K562 (cell line): ENCODE measurements at regions not wholly inside any gene's neighbourhood (a gene's known extent, or its start where the extent isn't known, plus 50 kb on each side); places are given as distances from the start of the nearest gene placed in this dataset.

ENCODE experiments used
- ATAC-seq: fragments of 200-7000 bp; cut with Tn5 transposase; 3 replicates; pipeline ENCODE4 v1.9.1; 2020; ENCODE audit warnings: moderate library complexity
- BruUV-seq: library from RNA; stranded (reverse); fragments of 400-500 nt; replicated peaks from 2 replicates; lab custom pipeline; 2021; lab: Mats Ljungman, UMichigan
- CTCF ChIA-PET: fragments of 300-600 bp; formaldehyde crosslinking; extraction: SDS; loops from one replicate; lab custom pipeline; 2021; ENCODE audit warnings: low intra/inter-chr PET ratio; lab: Yijun Ruan, JAX
- POLR2A ChIA-PET: fragments of 300-600, 350-650 bp; sonication (Branson Sonifier 250); formaldehyde crosslinking; extraction: SDS; loops from one replicate; lab custom pipeline; 2021; ENCODE audit warnings: antibody characterized with exemption, inconsistent platforms; lab: Yijun Ruan, JAX
- DNase-seq, 4 experiments: peaks; one replicate each; pipeline versions ENCODE4 v3.0.0 to v3.0.0-alpha.2; 2011 to 2018; ENCODE audit warnings: low spot score in 3 of 4, mixed read lengths in 3 of 4; ENCODE audit errors: extremely low read depth in 1 of 4
- FAIRE-seq: peaks from 2 replicates; lab custom pipeline; 2011; peaks lifted over from hg19 to GRCh38; lab: Jason Lieb, UNC
- H2AFZ ChIP-seq: 2 replicates; pipeline ENCODE4 v1.6.0; 2011; ENCODE audit warnings: low read depth, low read length, control low read depth, inconsistent platforms
- H3K27ac ChIP-seq: fragments of 200-600 bp; 3 replicates; pipeline ENCODE4 v1.8.0; 2011; ENCODE audit warnings: low read depth, mild to moderate bottlenecking, control low read depth, inconsistent platforms, low read length, moderate library complexity, mixed read lengths; ENCODE audit errors: extremely low read depth
- H3K27me3 ChIP-seq, 2 experiments: fragments of 300-600 bp in 1 of 2; 2 replicates in 1 of 2; 3 replicates in 1 of 2; pipeline versions ENCODE4 v1.6.0 to v1.8.0; 2011; ENCODE audit warnings: inconsistent platforms in 2 of 2, low read length in 2 of 2, mild to moderate bottlenecking in 1 of 2, mixed read lengths in 1 of 2, moderate library complexity in 1 of 2; ENCODE audit not compliant: control insufficient read depth in 2 of 2, insufficient read depth in 2 of 2
- H3K36me3 ChIP-seq: fragments of 300-600 bp; 3 replicates; pipeline ENCODE4 v1.8.0; 2011; ENCODE audit warnings: mild to moderate bottlenecking, low read length, inconsistent platforms; ENCODE audit not compliant: control insufficient read depth, insufficient read depth
- H3K4me1 ChIP-seq, 2 experiments: fragments of 200-600 bp in 1 of 2; replicated peaks in 1 of 2; 2 replicates in 1 of 2; 3 replicates in 1 of 2; pipeline versions ENCODE4 v1.5.1 to v1.8.0; 2011; ENCODE audit warnings: inconsistent platforms in 2 of 2, low read length in 2 of 2, mild to moderate bottlenecking in 1 of 2, mixed read lengths in 1 of 2, moderate library complexity in 1 of 2; ENCODE audit not compliant: control insufficient read depth in 2 of 2, insufficient read depth in 2 of 2
- H3K4me2 ChIP-seq: 2 replicates; pipeline ENCODE4 v1.6.1; 2011; ENCODE audit warnings: low read length, control low read depth, inconsistent platforms, mixed read lengths; ENCODE audit not compliant: insufficient read depth
- H3K4me3 ChIP-seq: fragments of 200-600 bp; sonication (generic), shearing (Covaris generic); 2 replicates; pipeline ENCODE4 v1.5.1; 2016; ENCODE audit warnings: control low read depth, inconsistent platforms
- H3K79me2 ChIP-seq: fragments of 200-600 bp; 3 replicates; pipeline ENCODE4 v1.8.0; 2011; ENCODE audit warnings: low read length, inconsistent platforms; ENCODE audit not compliant: control insufficient read depth, insufficient read depth
- H3K9ac ChIP-seq, 2 experiments: 2 replicates each; pipeline versions ENCODE4 v1.6.0 to v1.6.1; 2011; ENCODE audit warnings: low read depth in 2 of 2, low read length in 2 of 2, control low read depth in 1 of 2, inconsistent platforms in 1 of 2, mild to moderate bottlenecking in 1 of 2, mixed read lengths in 1 of 2; ENCODE audit not compliant: insufficient read depth in 1 of 2
- H3K9me1 ChIP-seq: one replicate; pipeline ENCODE4 v1.6.0; 2011; ENCODE audit warnings: inconsistent platforms, mild to moderate bottlenecking, low read length, moderate library complexity; ENCODE audit not compliant: control insufficient read depth, insufficient read depth
- H3K9me3 ChIP-seq: replicated peaks from 2 replicates; pipeline ENCODE4 v1.5.1; 2011; ENCODE audit warnings: low read depth, low read length, inconsistent platforms; ENCODE audit not compliant: control insufficient read depth, insufficient read depth
- H4K20me1 ChIP-seq: replicated peaks from 2 replicates; pipeline ENCODE4 v1.6.1; 2011; ENCODE audit warnings: low read length, inconsistent platforms, mixed read lengths; ENCODE audit not compliant: control insufficient read depth, insufficient read depth
- BDP1 ChIP-seq: IDR thresholded peaks from 3 replicates; pipeline ENCODE4 v1.6.1; 2011; ENCODE audit not compliant: insufficient read length, insufficient read depth
- BRCA1 ChIP-seq, 2 experiments: fragments of 450-650 bp in 1 of 2; sonication (generic) in 1 of 2; formaldehyde crosslinking in 1 of 2; IDR thresholded peaks; 2 replicates each; pipeline versions ENCODE4 v1.5.0 to v1.6.1; 2017 to 2020; ENCODE audit warnings: mild to moderate bottlenecking in 1 of 2, missing genetic modification reagents in 1 of 2
- CEBPG ChIP-seq, 3 experiments: fragments of 200-800 bp in 1 of 3; sonication (Bioruptor generic) in 1 of 3; sonication (generic) in 1 of 3; formaldehyde crosslinking in 1 of 3; IDR thresholded peaks in 2 of 3; conservative IDR thresholded peaks in 1 of 3; 2 replicates each; pipeline versions ENCODE4 v1.6.1 to v1.8.0; 2016 to 2022; ENCODE audit warnings: missing compliant biosample characterization in 2 of 3, missing genetic modification characterization in 2 of 3, mild to moderate bottlenecking in 1 of 3, missing genetic modification reagents in 1 of 3
- CUX1 ChIP-seq: fragments of 200-800 bp; sonication (Bioruptor generic); IDR thresholded peaks from 2 replicates; pipeline ENCODE4 v1.6.1; 2016; ENCODE audit warnings: missing genetic modification characterization, missing compliant biosample characterization
- HNRNPK ChIP-seq: fragments of 200-400 bp; formaldehyde crosslinking; IDR thresholded peaks from one replicate; pipeline ENCODE4 v1.6.1; 2018; ENCODE audit warnings: mild to moderate bottlenecking, low read depth, low read length; ENCODE audit not compliant: poor library complexity, severe bottlenecking
- MAX ChIP-seq: sonication (generic); formaldehyde crosslinking; IDR thresholded peaks from 2 replicates; pipeline ENCODE4 v1.9.0; 2022; ENCODE audit warnings: mild to moderate bottlenecking, missing genetic modification reagents
- MEF2A ChIP-seq: IDR thresholded peaks from 2 replicates; pipeline ENCODE4 v1.6.1; 2011; ENCODE audit warnings: low read depth, mild to moderate bottlenecking, low read length, moderate library complexity; ENCODE audit not compliant: control insufficient read depth
- RHOXF2B ChIP-seq: fragments of 250-450 bp; sonication (Bioruptor Pico); conservative IDR thresholded peaks from 2 replicates; pipeline ENCODE4 v1.5.1; 2021
- SLC30A9 ChIP-seq: fragments of 250-450 bp; sonication (Bioruptor Pico); IDR thresholded peaks from 2 replicates; pipeline ENCODE4 v1.8.0; 2022; ENCODE audit warnings: mild to moderate bottlenecking, moderate library complexity
- ZC3H8 ChIP-seq: fragments of 450-650 bp; IDR thresholded peaks from 2 replicates; pipeline ENCODE4 v1.6.1; 2017
- ZNF316 ChIP-seq: fragments of 450-650 bp; IDR thresholded peaks from 2 replicates; pipeline ENCODE4 v1.6.1; 2016
- ZNF408 ChIP-seq: fragments of 250-450 bp; sonication (Bioruptor Pico); IDR thresholded peaks from 2 replicates; pipeline ENCODE4 v1.4.0; 2020; ENCODE audit warnings: low read depth, mild to moderate bottlenecking, moderate library complexity
- ZNF507 ChIP-seq: conservative IDR thresholded peaks from 2 replicates; pipeline ENCODE4 v1.6.1; 2017; ENCODE audit warnings: missing genetic modification characterization, missing compliant biosample characterization
- WGBS: fragments of 100-300 bp; shearing (Covaris generic); methylation state at CpG from one replicate; pipeline ENCODE4 v1.1.6; 2016; ENCODE audit warnings: low coverage, mixed read lengths; ENCODE audit not compliant: insufficient coverage; ENCODE audit errors: missing lambda C conversion rate; 5-methylcytosine and 5-hydroxymethylcytosine counted together
- in situ Hi-C: fragments of 300-500 bp; cut with MboI; formaldehyde crosslinking; loops from 4 replicates; pipeline ENCODE4 v1.15.0; 2018; ENCODE audit warnings: inconsistent platforms, mixed read lengths
- intact Hi-C: fragments of 100-400 bp; cut with micrococcal nuclease; formaldehyde crosslinking; loops from 2 replicates; pipeline ENCODE4 v1.14.2; 2022
- TF ChIP-seq, protein P1 (sequence below): IDR thresholded peaks from 3 replicates; pipeline ENCODE4 v1.6.1; 2011; ENCODE audit warnings: borderline replicate concordance, mild to moderate bottlenecking; ENCODE audit not compliant: insufficient read length, insufficient read depth
- TF ChIP-seq, protein P2 (sequence below): sonication (generic); formaldehyde crosslinking; IDR thresholded peaks from 2 replicates; pipeline ENCODE4 v1.8.0; 2023; ENCODE audit warnings: mild to moderate bottlenecking, missing genetic modification reagents

DNA sequence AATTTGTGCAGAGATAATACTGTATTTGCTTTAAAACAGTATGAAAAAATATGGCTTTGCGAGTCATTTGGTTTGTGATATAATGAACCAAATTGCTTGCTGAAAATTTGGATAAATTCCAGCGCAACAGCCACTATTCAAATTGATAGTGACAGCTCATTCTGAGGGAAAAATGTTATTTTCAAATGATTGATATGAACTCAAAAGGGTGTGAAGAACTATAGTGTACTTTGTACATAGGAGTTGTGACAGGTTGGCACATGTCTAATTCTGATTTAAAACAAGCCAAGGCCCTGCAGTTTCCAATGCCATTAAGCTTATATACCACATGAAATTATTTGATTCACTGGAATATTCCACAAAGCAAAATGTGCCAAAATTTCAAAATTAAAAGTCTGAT lies 1628.9 kb upstream of the AGA start:
- H3K9me1 ChIP-seq = no peaks in the 10 kb centered on the region
- no peak overlapping the region for H3K4me3 ChIP-seq
- intact Hi-C loops (no loop called here), in situ Hi-C loops (no loop called here)
- no peaks in the 10 kb centered on the region for H3K27me3 ChIP-seq
- no peak overlapping the region for H3K9ac ChIP-seq
- ChIA-PET CTCF (no interaction called here), POLR2A (no interaction called here)
- H3K4me1 ChIP-seq = no peaks in the 10 kb centered on the region
- ATAC-seq (no peak), DNase-seq (no peak), FAIRE-seq (no peak)
- no peaks in the 10 kb centered on the region for H3K79me2 ChIP-seq
- H4K20me1 ChIP-seq = no peaks in the 10 kb centered on the region
- H3K4me2 ChIP-seq = no peak overlapping the region
- TF ChIP-seq CUX1 = no peak
- no peak for TF ChIP-seq ZC3H8
- TF ChIP-seq CEBPG (CRISPR knock-in tag; IDR thresholded peaks at IDR 0.05) = no peak
- no peak for TF ChIP-seq CEBPG (tag; conservative IDR thresholded peaks at IDR 0.05 in 1 of 2, IDR thresholded peaks at IDR 0.05 in 1 of 2)
- no peak for TF ChIP-seq BDP1
- no peak for TF ChIP-seq ZNF507 (tag)
- no peak for TF ChIP-seq ZNF408 (CRISPR knock-in tag)
- TF ChIP-seq SLC30A9 (CRISPR knock-in tag) = no peak
- no peak for TF ChIP-seq MEF2A
- TF ChIP-seq, protein P1, sequence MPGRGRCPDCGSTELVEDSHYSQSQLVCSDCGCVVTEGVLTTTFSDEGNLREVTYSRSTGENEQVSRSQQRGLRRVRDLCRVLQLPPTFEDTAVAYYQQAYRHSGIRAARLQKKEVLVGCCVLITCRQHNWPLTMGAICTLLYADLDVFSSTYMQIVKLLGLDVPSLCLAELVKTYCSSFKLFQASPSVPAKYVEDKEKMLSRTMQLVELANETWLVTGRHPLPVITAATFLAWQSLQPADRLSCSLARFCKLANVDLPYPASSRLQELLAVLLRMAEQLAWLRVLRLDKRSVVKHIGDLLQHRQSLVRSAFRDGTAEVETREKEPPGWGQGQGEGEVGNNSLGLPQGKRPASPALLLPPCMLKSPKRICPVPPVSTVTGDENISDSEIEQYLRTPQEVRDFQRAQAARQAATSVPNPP = no peak
- TF ChIP-seq RHOXF2B (CRISPR knock-in tag) = no peak
- no peak for TF ChIP-seq ZNF316
- TF ChIP-seq, protein P2, sequence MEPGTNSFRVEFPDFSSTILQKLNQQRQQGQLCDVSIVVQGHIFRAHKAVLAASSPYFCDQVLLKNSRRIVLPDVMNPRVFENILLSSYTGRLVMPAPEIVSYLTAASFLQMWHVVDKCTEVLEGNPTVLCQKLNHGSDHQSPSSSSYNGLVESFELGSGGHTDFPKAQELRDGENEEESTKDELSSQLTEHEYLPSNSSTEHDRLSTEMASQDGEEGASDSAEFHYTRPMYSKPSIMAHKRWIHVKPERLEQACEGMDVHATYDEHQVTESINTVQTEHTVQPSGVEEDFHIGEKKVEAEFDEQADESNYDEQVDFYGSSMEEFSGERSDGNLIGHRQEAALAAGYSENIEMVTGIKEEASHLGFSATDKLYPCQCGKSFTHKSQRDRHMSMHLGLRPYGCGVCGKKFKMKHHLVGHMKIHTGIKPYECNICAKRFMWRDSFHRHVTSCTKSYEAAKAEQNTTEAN (CRISPR knock-in tag) = no peak
- TF ChIP-seq BRCA1 (IDR thresholded peaks at IDR 0.05) = no peak
- TF ChIP-seq BRCA1 (CRISPR knock-in tag; IDR thresholded peaks at IDR 0.05) = no peak
- TF ChIP-seq MAX = no peak
- TF ChIP-seq HNRNPK = no peak
- BruUV-seq = no TSS peak
- H3K27ac ChIP-seq = no peak overlapping the region
- H3K36me3 ChIP-seq = no peaks in the 10 kb centered on the region
- WGBS = 0% methylated on average over 2 of the region's 2 CpGs
- H3K9me3 ChIP-seq = no peaks in the 10 kb centered on the region
- no peak overlapping the region for H2AFZ ChIP-seq
